ENCODE measurements at regions not wholly inside any gene's neighbourhood (a gene's known extent, or its start where the extent isn't known, plus 50 kb on each side); places are given as distances from the start of the nearest gene placed in this dataset.

DNA sequence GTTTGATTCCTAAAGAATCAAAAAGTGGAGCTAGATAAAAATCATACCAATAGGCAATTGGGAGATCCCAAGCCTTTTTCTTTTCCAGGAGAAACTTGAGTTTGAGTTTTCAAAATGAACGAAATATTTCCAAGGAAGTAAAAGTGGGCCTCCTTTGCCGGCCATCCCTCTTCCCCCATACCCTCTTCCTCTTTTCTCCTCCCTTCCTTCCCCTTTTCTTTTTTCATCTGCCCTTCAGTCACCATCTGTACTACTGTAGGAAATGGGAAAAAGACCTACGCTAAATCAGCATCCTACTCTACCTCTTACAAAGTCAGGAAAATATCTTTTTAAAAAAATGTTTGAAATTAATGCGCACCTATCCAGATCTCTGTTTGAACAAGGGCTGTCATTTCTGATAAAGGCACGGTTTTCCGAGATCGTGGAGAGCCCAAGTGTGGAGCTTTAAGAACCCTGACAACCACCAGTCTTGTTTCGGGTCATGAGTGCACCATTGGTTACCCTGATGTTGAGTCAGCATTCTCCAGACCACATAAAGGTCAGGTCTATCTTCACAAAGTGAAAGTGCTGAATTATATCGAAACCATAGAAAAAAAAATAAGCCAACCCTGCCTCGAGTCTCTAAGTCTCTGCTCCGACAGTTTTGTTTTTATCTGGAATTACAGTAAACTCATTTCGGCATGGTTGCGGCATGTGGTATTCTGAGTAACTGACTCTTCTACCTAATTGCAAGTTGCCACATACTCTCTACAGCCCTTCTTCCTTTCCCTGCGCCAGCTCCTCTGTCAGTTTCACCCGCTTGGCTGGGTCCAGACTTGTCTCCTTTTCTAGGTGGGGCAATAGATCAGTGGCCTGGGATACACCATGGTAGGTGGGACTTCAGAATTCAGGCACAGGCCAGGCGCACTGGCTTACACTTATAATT lies 140.2 kb upstream of the KLF3 start (continued):
- TF ChIP-seq ZNF780A (CRISPR knock-in tag; IDR thresholded peaks at IDR 0.05) (no peak), ZNF584 (CRISPR knock-in tag; IDR thresholded peaks at IDR 0.05; ENCODE audit: low read depth) (peak; percentile 79), POLR2G (IDR thresholded peaks at IDR 0.05; ENCODE audit: low read depth, low read length) (no peak), ZNF695 (CRISPR knock-in tag; IDR thresholded peaks at IDR 0.05) (no peak), PHF8 (IDR thresholded peaks at IDR 0.05; ENCODE audit: borderline replicate concordance, low read length) (peak; percentile 16; the same call in 1 of the 2 replicates), TEAD4 (IDR thresholded peaks at IDR 0.05; ENCODE audit: low read length) (no peak; the same call in 1 of the 2 replicates), TEAD4 (CRISPR knock-in tag; IDR thresholded peaks at IDR 0.05; ENCODE audit: borderline replicate concordance) (no peak), RBM22 (IDR thresholded peaks at IDR 0.05; ENCODE audit: low read depth, low read length, poor library complexity, severe bottlenecking) (no peak), ZBTB7A (IDR thresholded peaks at IDR 0.05; ENCODE audit: borderline replicate concordance, control insufficient read depth, low read depth, low read length) (no peak), NR1H2 (CRISPR knock-in tag; IDR thresholded peaks at IDR 0.05) (no peak), GATAD2A (IDR thresholded peaks at IDR 0.05) (no peak), TBP (optimal IDR thresholded peaks at IDR 0.05; ENCODE audit: low read depth, low read length) (no peak)
- TF ChIP-seq, protein P1, sequence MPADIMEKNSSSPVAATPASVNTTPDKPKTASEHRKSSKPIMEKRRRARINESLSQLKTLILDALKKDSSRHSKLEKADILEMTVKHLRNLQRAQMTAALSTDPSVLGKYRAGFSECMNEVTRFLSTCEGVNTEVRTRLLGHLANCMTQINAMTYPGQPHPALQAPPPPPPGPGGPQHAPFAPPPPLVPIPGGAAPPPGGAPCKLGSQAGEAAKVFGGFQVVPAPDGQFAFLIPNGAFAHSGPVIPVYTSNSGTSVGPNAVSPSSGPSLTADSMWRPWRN (IDR thresholded peaks at IDR 0.05; ENCODE audit: low read depth): no peak
- TF ChIP-seq, protein P2, sequence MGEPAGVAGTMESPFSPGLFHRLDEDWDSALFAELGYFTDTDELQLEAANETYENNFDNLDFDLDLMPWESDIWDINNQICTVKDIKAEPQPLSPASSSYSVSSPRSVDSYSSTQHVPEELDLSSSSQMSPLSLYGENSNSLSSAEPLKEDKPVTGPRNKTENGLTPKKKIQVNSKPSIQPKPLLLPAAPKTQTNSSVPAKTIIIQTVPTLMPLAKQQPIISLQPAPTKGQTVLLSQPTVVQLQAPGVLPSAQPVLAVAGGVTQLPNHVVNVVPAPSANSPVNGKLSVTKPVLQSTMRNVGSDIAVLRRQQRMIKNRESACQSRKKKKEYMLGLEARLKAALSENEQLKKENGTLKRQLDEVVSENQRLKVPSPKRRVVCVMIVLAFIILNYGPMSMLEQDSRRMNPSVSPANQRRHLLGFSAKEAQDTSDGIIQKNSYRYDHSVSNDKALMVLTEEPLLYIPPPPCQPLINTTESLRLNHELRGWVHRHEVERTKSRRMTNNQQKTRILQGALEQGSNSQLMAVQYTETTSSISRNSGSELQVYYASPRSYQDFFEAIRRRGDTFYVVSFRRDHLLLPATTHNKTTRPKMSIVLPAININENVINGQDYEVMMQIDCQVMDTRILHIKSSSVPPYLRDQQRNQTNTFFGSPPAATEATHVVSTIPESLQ (CRISPR knock-in tag; IDR thresholded peaks at IDR 0.05): no peak
- TF ChIP-seq, protein P3, sequence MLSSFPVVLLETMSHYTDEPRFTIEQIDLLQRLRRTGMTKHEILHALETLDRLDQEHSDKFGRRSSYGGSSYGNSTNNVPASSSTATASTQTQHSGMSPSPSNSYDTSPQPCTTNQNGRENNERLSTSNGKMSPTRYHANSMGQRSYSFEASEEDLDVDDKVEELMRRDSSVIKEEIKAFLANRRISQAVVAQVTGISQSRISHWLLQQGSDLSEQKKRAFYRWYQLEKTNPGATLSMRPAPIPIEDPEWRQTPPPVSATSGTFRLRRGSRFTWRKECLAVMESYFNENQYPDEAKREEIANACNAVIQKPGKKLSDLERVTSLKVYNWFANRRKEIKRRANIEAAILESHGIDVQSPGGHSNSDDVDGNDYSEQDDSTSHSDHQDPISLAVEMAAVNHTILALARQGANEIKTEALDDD (IDR thresholded peaks at IDR 0.05): peak; percentile 53; the same call in 1 of the 2 replicates
- TF ChIP-seq, protein P4, sequence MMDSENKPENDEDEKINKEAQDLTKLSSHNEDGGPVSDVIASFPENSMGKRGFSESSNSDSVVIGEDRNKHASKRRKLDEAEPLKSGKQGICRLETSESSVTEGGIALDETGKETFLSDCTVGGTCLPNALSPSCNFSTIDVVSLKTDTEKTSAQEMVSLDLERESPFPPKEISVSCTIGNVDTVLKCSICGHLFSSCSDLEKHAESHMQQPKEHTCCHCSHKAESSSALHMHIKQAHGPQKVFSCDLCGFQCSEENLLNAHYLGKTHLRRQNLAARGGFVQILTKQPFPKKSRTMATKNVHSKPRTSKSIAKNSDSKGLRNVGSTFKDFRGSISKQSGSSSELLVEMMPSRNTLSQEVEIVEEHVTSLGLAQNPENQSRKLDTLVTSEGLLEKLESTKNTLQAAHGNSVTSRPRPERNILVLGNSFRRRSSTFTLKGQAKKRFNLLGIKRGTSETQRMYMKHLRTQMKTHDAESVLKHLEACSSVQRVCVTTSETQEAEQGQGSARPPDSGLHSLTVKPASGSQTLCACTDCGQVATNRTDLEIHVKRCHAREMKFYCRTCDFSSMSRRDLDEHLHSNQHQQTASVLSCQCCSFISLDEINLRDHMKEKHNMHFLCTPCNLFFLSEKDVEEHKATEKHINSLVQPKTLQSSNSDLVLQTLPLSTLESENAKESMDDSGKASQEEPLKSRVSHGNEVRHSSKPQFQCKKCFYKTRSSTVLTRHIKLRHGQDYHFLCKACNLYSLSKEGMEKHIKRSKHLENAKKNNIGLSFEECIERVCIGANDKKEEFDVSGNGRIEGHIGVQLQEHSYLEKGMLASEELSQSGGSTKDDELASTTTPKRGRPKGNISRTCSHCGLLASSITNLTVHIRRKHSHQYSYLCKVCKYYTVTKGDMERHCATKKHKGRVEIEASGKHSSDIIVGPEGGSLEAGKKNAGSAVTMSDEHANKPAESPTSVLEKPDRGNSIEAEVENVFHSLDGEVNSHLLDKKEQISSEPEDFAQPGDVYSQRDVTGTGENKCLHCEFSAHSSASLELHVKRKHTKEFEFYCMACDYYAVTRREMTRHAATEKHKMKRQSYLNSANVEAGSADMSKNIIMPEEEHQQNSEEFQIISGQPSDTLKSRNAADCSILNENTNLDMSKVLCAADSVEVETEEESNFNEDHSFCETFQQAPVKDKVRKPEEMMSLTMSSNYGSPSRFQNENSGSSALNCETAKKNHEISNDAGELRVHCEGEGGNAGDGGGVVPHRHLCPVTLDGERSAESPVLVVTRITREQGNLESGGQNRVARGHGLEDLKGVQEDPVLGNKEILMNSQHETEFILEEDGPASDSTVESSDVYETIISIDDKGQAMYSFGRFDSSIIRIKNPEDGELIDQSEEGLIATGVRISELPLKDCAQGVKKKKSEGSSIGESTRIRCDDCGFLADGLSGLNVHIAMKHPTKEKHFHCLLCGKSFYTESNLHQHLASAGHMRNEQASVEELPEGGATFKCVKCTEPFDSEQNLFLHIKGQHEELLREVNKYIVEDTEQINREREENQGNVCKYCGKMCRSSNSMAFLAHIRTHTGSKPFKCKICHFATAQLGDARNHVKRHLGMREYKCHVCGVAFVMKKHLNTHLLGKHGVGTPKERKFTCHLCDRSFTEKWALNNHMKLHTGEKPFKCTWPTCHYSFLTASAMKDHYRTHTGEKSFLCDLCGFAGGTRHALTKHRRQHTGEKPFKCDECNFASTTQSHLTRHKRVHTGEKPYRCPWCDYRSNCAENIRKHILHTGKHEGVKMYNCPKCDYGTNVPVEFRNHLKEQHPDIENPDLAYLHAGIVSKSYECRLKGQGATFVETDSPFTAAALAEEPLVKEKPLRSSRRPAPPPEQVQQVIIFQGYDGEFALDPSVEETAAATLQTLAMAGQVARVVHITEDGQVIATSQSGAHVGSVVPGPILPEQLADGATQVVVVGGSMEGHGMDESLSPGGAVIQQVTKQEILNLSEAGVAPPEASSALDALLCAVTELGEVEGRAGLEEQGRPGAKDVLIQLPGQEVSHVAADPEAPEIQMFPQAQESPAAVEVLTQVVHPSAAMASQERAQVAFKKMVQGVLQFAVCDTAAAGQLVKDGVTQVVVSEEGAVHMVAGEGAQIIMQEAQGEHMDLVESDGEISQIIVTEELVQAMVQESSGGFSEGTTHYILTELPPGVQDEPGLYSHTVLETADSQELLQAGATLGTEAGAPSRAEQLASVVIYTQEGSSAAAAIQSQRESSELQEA (IDR thresholded peaks at IDR 0.05; ENCODE audit: low read depth): no peak

All from K562 (cell line).